GM12878 (cell line): ENCODE measurements at regions not wholly inside any gene's neighbourhood (a gene's known extent, or its start where the extent isn't known, plus 50 kb on each side); places are given as distances from the start of the nearest gene placed in this dataset.

Experiments
- BMI1 ChIP-seq: fragments of 450-650 bp; IDR thresholded peaks from 2 replicates; pipeline ENCODE4 v1.6.1; 2016; ENCODE audit warnings: mild to moderate bottlenecking, moderate library complexity, borderline replicate concordance
- EGR1 ChIP-seq, 2 experiments: IDR thresholded peaks; 1 replicate in 1 of 2; 2 replicates in 1 of 2; pipeline ENCODE4 v1.6.1; 2011 to 2012; ENCODE audit warnings: low read depth in 2 of 2, low read length in 2 of 2, borderline replicate concordance in 1 of 2, mild to moderate bottlenecking in 1 of 2, moderate library complexity in 1 of 2
- SMARCA5 ChIP-seq: fragments of 450-650 bp; IDR thresholded peaks from 2 replicates; pipeline ENCODE4 v1.6.1; 2017; ENCODE audit warnings: mild to moderate bottlenecking
- STAT3 ChIP-seq: IDR thresholded peaks from 2 replicates; pipeline ENCODE4 v1.6.1; 2011; ENCODE audit warnings: low read depth, low read length, improper control_type of control experiment
- TF ChIP-seq, protein P1 (sequence below): fragments of 450-650 bp; IDR thresholded peaks from 2 replicates; pipeline ENCODE4 v1.6.1; 2016; ENCODE audit warnings: mild to moderate bottlenecking, moderate library complexity, borderline replicate concordance
- TF ChIP-seq, protein P2 (sequence below): fragments of 450-650 bp; IDR thresholded peaks from 2 replicates; pipeline ENCODE4 v1.6.1; 2018; ENCODE audit warnings: mild to moderate bottlenecking, low read depth, moderate library complexity; ENCODE audit not compliant: partially characterized antibody
- TF ChIP-seq, protein P3 (sequence below): fragments of 450-650 bp; IDR thresholded peaks from 2 replicates; pipeline ENCODE4 v1.6.1; 2017; ENCODE audit warnings: antibody characterized with exemption, mild to moderate bottlenecking, moderate library complexity

GRCh38 chr13:89407357-89407756, 1736.2 kb downstream of the SLITRK5 start (continued):
- TF ChIP-seq, protein P1, sequence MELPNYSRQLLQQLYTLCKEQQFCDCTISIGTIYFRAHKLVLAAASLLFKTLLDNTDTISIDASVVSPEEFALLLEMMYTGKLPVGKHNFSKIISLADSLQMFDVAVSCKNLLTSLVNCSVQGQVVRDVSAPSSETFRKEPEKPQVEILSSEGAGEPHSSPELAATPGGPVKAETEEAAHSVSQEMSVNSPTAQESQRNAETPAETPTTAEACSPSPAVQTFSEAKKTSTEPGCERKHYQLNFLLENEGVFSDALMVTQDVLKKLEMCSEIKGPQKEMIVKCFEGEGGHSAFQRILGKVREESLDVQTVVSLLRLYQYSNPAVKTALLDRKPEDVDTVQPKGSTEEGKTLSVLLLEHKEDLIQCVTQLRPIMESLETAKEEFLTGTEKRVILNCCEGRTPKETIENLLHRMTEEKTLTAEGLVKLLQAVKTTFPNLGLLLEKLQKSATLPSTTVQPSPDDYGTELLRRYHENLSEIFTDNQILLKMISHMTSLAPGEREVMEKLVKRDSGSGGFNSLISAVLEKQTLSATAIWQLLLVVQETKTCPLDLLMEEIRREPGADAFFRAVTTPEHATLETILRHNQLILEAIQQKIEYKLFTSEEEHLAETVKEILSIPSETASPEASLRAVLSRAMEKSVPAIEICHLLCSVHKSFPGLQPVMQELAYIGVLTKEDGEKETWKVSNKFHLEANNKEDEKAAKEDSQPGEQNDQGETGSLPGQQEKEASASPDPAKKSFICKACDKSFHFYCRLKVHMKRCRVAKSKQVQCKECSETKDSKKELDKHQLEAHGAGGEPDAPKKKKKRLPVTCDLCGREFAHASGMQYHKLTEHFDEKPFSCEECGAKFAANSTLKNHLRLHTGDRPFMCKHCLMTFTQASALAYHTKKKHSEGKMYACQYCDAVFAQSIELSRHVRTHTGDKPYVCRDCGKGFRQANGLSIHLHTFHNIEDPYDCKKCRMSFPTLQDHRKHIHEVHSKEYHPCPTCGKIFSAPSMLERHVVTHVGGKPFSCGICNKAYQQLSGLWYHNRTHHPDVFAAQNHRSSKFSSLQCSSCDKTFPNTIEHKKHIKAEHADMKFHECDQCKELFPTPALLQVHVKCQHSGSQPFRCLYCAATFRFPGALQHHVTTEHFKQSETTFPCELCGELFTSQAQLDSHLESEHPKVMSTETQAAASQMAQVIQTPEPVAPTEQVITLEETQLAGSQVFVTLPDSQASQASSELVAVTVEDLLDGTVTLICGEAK, result no peak
- TF ChIP-seq, protein P2, sequence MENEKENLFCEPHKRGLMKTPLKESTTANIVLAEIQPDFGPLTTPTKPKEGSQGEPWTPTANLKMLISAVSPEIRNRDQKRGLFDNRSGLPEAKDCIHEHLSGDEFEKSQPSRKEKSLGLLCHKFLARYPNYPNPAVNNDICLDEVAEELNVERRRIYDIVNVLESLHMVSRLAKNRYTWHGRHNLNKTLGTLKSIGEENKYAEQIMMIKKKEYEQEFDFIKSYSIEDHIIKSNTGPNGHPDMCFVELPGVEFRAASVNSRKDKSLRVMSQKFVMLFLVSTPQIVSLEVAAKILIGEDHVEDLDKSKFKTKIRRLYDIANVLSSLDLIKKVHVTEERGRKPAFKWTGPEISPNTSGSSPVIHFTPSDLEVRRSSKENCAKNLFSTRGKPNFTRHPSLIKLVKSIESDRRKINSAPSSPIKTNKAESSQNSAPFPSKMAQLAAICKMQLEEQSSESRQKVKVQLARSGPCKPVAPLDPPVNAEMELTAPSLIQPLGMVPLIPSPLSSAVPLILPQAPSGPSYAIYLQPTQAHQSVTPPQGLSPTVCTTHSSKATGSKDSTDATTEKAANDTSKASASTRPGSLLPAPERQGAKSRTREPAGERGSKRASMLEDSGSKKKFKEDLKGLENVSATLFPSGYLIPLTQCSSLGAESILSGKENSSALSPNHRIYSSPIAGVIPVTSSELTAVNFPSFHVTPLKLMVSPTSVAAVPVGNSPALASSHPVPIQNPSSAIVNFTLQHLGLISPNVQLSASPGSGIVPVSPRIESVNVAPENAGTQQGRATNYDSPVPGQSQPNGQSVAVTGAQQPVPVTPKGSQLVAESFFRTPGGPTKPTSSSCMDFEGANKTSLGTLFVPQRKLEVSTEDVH, result no peak
- TF ChIP-seq STAT3, result no peak
- TF ChIP-seq BMI1, result no peak
- TF ChIP-seq EGR1 (IDR thresholded peaks at IDR 0.05; ENCODE audit: borderline replicate concordance in 1 of 2, low read depth in 2 of 2, low read length in 2 of 2), result no peak
- TF ChIP-seq SMARCA5, result no peak
- TF ChIP-seq, protein P3, sequence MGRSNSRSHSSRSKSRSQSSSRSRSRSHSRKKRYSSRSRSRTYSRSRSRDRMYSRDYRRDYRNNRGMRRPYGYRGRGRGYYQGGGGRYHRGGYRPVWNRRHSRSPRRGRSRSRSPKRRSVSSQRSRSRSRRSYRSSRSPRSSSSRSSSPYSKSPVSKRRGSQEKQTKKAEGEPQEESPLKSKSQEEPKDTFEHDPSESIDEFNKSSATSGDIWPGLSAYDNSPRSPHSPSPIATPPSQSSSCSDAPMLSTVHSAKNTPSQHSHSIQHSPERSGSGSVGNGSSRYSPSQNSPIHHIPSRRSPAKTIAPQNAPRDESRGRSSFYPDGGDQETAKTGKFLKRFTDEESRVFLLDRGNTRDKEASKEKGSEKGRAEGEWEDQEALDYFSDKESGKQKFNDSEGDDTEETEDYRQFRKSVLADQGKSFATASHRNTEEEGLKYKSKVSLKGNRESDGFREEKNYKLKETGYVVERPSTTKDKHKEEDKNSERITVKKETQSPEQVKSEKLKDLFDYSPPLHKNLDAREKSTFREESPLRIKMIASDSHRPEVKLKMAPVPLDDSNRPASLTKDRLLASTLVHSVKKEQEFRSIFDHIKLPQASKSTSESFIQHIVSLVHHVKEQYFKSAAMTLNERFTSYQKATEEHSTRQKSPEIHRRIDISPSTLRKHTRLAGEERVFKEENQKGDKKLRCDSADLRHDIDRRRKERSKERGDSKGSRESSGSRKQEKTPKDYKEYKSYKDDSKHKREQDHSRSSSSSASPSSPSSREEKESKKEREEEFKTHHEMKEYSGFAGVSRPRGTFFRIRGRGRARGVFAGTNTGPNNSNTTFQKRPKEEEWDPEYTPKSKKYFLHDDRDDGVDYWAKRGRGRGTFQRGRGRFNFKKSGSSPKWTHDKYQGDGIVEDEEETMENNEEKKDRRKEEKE, result no peak
